ENCODE measurements at regions not wholly inside any gene's neighbourhood (a gene's known extent, or its start where the extent isn't known, plus 50 kb on each side); places are given as distances from the start of the nearest gene placed in this dataset.

GRCh38 chr2:134081238-134081938 lies 172.5 kb upstream of the MGAT5 start:
- Histone ChIP-seq H3K27me3 (ENCODE audit: control insufficient read depth, insufficient read depth, low read length) (no peaks in the 10 kb centered on the region), H3K4me3 (ENCODE audit: low read depth, low read length) (no peak overlapping the region), H3K36me3 (ENCODE audit: control insufficient read depth, insufficient read depth, low read length) (no peaks in the 10 kb centered on the region)
- TF ChIP-seq CTCF (IDR thresholded peaks at IDR 0.05; ENCODE audit: insufficient read depth, low read length, poor library complexity, severe bottlenecking) = no peak
- no peak for DNase-seq (ENCODE audit: low read depth)

GRCh38 chr2:134083548-134083947 lies 170.3 kb upstream of the MGAT5 start:
- DNase-seq (ENCODE audit: low read depth) = no peak
- Histone ChIP-seq H3K36me3 (ENCODE audit: control insufficient read depth, insufficient read depth, low read length) (no peaks in the 10 kb centered on the region), H3K27me3 (ENCODE audit: control insufficient read depth, insufficient read depth, low read length) (no peaks in the 10 kb centered on the region), H3K4me3 (ENCODE audit: low read depth, low read length) (no peak overlapping the region)
- TF ChIP-seq CTCF (IDR thresholded peaks at IDR 0.05; ENCODE audit: insufficient read depth, low read length, poor library complexity, severe bottlenecking) = no peak

- no peak for TF ChIP-seq CTCF (IDR thresholded peaks at IDR 0.05; ENCODE audit: insufficient read depth, low read length, poor library complexity, severe bottlenecking)
- no peak for DNase-seq (ENCODE audit: low read depth)
- H3K36me3 ChIP-seq (ENCODE audit: control insufficient read depth, insufficient read depth, low read length) = no peaks in the 10 kb centered on the region
- H3K4me3 ChIP-seq (ENCODE audit: low read depth, low read length) = no peak overlapping the region
- no peaks in the 10 kb centered on the region for H3K27me3 ChIP-seq (ENCODE audit: control insufficient read depth, insufficient read depth, low read length)
These were observed 167.2 kb upstream of the MGAT5 start for GRCh38 chr2:134086594-134087219.

GRCh38 chr2:134087371-134087921 lies 166.4 kb upstream of the MGAT5 start:
- H3K27me3 ChIP-seq (ENCODE audit: control insufficient read depth, insufficient read depth, low read length) = no peaks in the 10 kb centered on the region
- DNase-seq (ENCODE audit: low read depth) = no peak
- H3K36me3 ChIP-seq (ENCODE audit: control insufficient read depth, insufficient read depth, low read length) = no peaks in the 10 kb centered on the region
- no peak for TF ChIP-seq CTCF (IDR thresholded peaks at IDR 0.05; ENCODE audit: insufficient read depth, low read length, poor library complexity, severe bottlenecking)
- no peak overlapping the region for H3K4me3 ChIP-seq (ENCODE audit: low read depth, low read length)

- Histone ChIP-seq H3K4me3 (ENCODE audit: low read depth, low read length) (no peak overlapping the region), H3K27me3 (ENCODE audit: control insufficient read depth, insufficient read depth, low read length) (no peaks in the 10 kb centered on the region), H3K36me3 (ENCODE audit: control insufficient read depth, insufficient read depth, low read length) (no peaks in the 10 kb centered on the region)
- DNase-seq (ENCODE audit: low read depth) = no peak
- TF ChIP-seq CTCF (IDR thresholded peaks at IDR 0.05; ENCODE audit: insufficient read depth, low read length, poor library complexity, severe bottlenecking) = no peak
These were observed 164.4 kb upstream of the MGAT5 start for GRCh38 chr2:134089454-134089853.

Data from kidney epithelial cell (primary cell).